Gastroesophageal sphincter (tissue), 4 donors: ENCODE measurements at regions not wholly inside any gene's neighbourhood (a gene's known extent, or its start where the extent isn't known, plus 50 kb on each side); places are given as distances from the start of the nearest gene placed in this dataset.

Source experiments
- ATAC-seq: fragments of 150-250 bp; one replicate; pipeline ENCODE4 v1.9.1; 2016; ENCODE audit warnings: mild to moderate bottlenecking, moderate library complexity
- H3K27ac ChIP-seq, 4 donors: fragments of 200-600 bp; sonication (generic) in 3 of 4; 1 replicate in 3 of 4; 2 replicates in 1 of 4; pipeline ENCODE4 v1.5.1; 2016 to 2019
- H3K27me3 ChIP-seq: fragments of 200-600 bp; sonication (generic); one replicate; pipeline ENCODE4 v1.5.1; 2019
- H3K36me3 ChIP-seq, 2 donors: fragments of 200-600 bp; sonication (generic); one replicate each; pipeline ENCODE4 v1.5.1; 2019; ENCODE audit warnings: control low read depth in 1 of 2
- H3K4me1 ChIP-seq, 3 donors: fragments of 200-600 bp; sonication (generic); 1 replicate in 2 of 3; 2 replicates in 1 of 3; pipeline ENCODE4 v1.5.1; 2016 to 2019; ENCODE audit warnings: control low read depth in 2 of 3
- H3K4me3 ChIP-seq, 2 donors: fragments of 200-600 bp; sonication (generic); one replicate each; pipeline ENCODE4 v1.5.1; 2019; ENCODE audit warnings: mild to moderate bottlenecking in 1 of 2, moderate library complexity in 1 of 2
- H3K9me3 ChIP-seq, 3 donors: fragments of 200-600 bp; sonication (generic); one replicate each; pipeline ENCODE4 v1.5.1; 2017 to 2019; ENCODE audit warnings: control low read depth in 2 of 3
- EP300 ChIP-seq: sonication (generic); formaldehyde crosslinking; IDR thresholded peaks from one replicate; pipeline ENCODE4 v1.6.1; 2017; ENCODE audit warnings: antibody characterized with exemption, mild to moderate bottlenecking
- POLR2A ChIP-seq, 2 donors: fragments of 450-650 bp; IDR thresholded peaks; one replicate each; pipeline ENCODE4 v1.6.1; 2017; ENCODE audit warnings: antibody characterized with exemption in 2 of 2, mild to moderate bottlenecking in 2 of 2, moderate library complexity in 1 of 2
- POLR2AphosphoS5 ChIP-seq: sonication (generic); formaldehyde crosslinking; IDR thresholded peaks from one replicate; pipeline ENCODE4 v1.6.1; 2017; ENCODE audit warnings: antibody characterized with exemption
- WGBS, 2 donors: methylation state at CpG; one replicate each; pipeline ENCODE4 v1.1.5; 2018; ENCODE audit warnings: low coverage in 1 of 2; 5-methylcytosine and 5-hydroxymethylcytosine counted together
- TF ChIP-seq, protein P1 (sequence below), 4 experiments: fragments of 200-600 bp in 2 of 4; fragments of 450-650 bp in 2 of 4; sonication (generic) in 1 of 4; IDR thresholded peaks; one replicate each; pipeline ENCODE4 v1.5.1; 2017 to 2019; ENCODE audit warnings: antibody characterized with exemption in 4 of 4, mild to moderate bottlenecking in 2 of 4, moderate library complexity in 2 of 4

DNA sequence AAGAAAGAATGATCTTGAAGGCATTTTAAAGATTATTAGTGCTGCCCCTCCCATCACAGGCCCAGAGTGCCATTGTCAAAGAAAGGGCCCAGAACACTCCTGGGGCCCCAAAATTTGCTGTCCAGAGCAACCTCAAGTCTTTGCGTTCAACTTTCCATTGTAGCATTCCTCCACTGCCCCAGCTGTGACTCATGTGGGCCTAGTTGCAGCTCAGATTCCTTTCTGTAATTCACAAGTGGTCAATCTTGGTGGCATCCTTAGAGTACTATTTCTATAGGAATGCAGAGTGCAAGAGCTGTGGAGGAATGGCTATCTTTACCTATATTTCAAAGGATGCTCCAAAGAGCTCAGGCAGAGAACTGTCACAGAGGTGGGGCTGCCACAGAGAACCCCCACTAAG is 1500.8 kb upstream of the IGFBP7 start:
- Histone ChIP-seq H3K27ac (no peak overlapping the region), H3K9me3 (no peaks in the 10 kb centered on the region), H3K36me3 (no peaks in the 10 kb centered on the region), H3K4me1 (no peaks in the 10 kb centered on the region), H3K4me3 (no peak overlapping the region), H3K27me3 (no peaks in the 10 kb centered on the region)
- TF ChIP-seq EP300, result no peak
- TF ChIP-seq, protein P1, sequence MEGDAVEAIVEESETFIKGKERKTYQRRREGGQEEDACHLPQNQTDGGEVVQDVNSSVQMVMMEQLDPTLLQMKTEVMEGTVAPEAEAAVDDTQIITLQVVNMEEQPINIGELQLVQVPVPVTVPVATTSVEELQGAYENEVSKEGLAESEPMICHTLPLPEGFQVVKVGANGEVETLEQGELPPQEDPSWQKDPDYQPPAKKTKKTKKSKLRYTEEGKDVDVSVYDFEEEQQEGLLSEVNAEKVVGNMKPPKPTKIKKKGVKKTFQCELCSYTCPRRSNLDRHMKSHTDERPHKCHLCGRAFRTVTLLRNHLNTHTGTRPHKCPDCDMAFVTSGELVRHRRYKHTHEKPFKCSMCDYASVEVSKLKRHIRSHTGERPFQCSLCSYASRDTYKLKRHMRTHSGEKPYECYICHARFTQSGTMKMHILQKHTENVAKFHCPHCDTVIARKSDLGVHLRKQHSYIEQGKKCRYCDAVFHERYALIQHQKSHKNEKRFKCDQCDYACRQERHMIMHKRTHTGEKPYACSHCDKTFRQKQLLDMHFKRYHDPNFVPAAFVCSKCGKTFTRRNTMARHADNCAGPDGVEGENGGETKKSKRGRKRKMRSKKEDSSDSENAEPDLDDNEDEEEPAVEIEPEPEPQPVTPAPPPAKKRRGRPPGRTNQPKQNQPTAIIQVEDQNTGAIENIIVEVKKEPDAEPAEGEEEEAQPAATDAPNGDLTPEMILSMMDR (IDR thresholded peaks at IDR 0.05), result no peak
- TF ChIP-seq POLR2A (IDR thresholded peaks at IDR 0.05), result no peak
- no peak for TF ChIP-seq POLR2AphosphoS5
- ATAC-seq, result no peak
- WGBS, 2 donors, result 100% methylated on average over 1 of the region's 1 CpG

DNA sequence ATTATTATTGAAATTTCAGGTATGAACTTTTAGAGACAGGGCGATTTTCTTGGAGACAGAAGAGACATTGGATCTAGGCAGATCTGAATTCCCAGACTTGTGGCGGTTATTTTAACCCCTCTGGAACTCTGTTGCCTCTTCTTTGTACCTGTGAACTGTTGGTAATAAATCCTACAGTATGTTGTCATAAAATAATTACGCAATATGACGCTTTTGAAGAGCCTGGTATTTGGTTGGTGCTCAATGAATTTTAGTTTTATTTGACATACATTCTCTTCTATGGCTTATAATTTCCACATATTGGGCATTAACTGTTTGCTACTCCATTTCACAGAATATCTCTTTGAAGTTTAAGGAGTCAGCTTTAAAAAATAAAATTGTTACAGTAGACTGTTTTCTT is 1496.1 kb upstream of the IGFBP7 start:
- H3K36me3 ChIP-seq, result no peaks in the 10 kb centered on the region
- H3K4me1 ChIP-seq, result no peaks in the 10 kb centered on the region
- ATAC-seq, result no peak
- no peak overlapping the region for H3K27ac ChIP-seq
- H3K9me3 ChIP-seq, result no peaks in the 10 kb centered on the region
- no peak overlapping the region for H3K4me3 ChIP-seq
- 83 to 87% methylated on average over 4 of the region's 4 CpGs for WGBS, 2 donors
- TF ChIP-seq, protein P1 (IDR thresholded peaks at IDR 0.05), result no peak
- TF ChIP-seq POLR2AphosphoS5 (no peak), EP300 (no peak)
- H3K27me3 ChIP-seq, result no peaks in the 10 kb centered on the region

DNA sequence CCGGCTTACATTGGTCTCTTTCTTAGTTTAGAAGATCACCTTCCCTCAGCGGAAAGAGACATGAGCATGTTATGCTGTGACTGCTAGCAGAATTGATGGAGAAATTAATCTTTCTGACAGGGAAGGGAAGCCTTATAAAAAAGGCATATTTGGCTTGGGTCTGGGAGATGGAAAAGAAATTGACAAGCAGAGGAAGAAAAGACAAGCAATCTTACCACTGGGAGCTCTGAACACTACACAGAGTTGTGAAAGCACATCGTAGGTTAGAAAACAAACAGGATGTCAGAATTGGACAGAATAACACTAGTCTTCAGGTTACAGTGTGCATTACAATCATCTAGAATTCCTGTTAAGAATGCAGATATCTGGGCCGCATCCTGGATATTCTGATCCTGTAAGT is 1493.8 kb upstream of the IGFBP7 start:
- TF ChIP-seq, protein P1 (IDR thresholded peaks at IDR 0.05), result no peak
- no peak for TF ChIP-seq POLR2A (IDR thresholded peaks at IDR 0.05)
- H3K4me1 ChIP-seq, result no peaks in the 10 kb centered on the region
- 82 to 86% methylated on average over 2 to 4 of the region's 4 CpGs for WGBS, 2 donors
- H3K36me3 ChIP-seq, result no peaks in the 10 kb centered on the region
- H3K9me3 ChIP-seq, result no peaks in the 10 kb centered on the region
- H3K27me3 ChIP-seq, result no peaks in the 10 kb centered on the region
- no peak overlapping the region for H3K27ac ChIP-seq
- no peak overlapping the region for H3K4me3 ChIP-seq
- ATAC-seq, result no peak

DNA sequence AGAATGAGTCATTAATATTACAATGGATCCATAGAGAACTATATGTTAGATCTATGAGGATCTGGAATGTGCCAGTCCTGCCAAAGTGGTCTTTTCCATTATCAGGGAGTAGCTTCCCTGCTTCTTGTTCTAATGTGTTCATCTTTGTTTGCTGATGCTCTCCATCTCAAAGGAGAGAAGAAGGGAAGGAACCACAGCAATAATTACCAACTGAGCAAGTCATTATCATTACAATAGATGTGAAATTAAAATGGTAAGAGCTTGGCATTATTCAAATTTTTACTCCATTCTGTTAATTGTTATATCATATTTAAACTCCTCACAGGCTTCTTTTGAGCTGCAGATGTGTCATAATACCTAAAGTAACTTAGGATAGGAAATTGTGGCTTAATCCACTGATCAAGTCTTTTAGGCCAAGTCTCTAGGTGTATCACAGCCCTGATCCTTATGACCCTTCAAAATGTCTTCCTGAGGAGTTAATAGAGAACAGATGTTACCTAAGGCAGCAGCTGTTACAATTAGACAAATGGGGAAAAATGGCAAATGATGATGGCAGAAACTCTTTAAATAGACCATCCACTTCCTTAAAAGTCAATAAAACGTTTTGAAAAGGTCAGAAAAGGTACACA is 1492.7 kb upstream of the IGFBP7 start:
- WGBS, 2 donors, result 0 to 14% methylated on average over 1 of the region's 1 CpG
- H3K27me3 ChIP-seq, result no peaks in the 10 kb centered on the region
- no peaks in the 10 kb centered on the region for H3K36me3 ChIP-seq
- no peak for ATAC-seq
- no peaks in the 10 kb centered on the region for H3K4me1 ChIP-seq
- H3K9me3 ChIP-seq, result no peaks in the 10 kb centered on the region
- TF ChIP-seq POLR2AphosphoS5, result no peak
- TF ChIP-seq POLR2A (IDR thresholded peaks at IDR 0.05), result no peak
- TF ChIP-seq, protein P1 (IDR thresholded peaks at IDR 0.05), result no peak
- TF ChIP-seq EP300, result no peak
- no peak overlapping the region for H3K27ac ChIP-seq
- H3K4me3 ChIP-seq, result no peak overlapping the region

DNA sequence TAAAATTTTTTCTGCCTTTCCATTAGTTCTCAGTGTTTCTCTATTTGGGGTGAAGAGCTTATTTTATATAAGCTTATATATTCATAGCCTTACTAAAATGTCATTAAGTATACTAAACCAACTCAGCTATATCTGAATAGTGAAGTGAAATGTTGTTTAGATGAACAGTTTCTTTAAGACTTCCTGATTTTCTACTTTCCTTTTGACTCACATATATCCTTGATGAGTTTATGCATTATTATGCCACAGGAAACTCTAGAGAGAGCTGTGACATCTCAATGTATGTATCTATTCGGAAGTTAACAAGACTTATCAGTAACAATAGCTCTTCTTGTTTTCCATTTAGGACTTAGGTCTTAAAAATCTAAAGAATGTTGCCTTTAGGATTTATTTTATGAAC is 1491.8 kb upstream of the IGFBP7 start:
- WGBS, 2 donors, result 65 to 67% methylated on average over 1 of the region's 1 CpG
- no peaks in the 10 kb centered on the region for H3K9me3 ChIP-seq
- no peak for ATAC-seq
- no peaks in the 10 kb centered on the region for H3K4me1 ChIP-seq
- no peaks in the 10 kb centered on the region for H3K27me3 ChIP-seq
- H3K36me3 ChIP-seq, result no peaks in the 10 kb centered on the region
- no peak overlapping the region for H3K4me3 ChIP-seq
- TF ChIP-seq, protein P1 (IDR thresholded peaks at IDR 0.05), result no peak
- TF ChIP-seq POLR2A (IDR thresholded peaks at IDR 0.05) (no peak), EP300 (no peak), POLR2AphosphoS5 (no peak)
- H3K27ac ChIP-seq, result no peak overlapping the region
